ENCODE measurements at regions not wholly inside any gene's neighbourhood (a gene's known extent, or its start where the extent isn't known, plus 50 kb on each side); places are given as distances from the start of the nearest gene placed in this dataset.

- Histone ChIP-seq H3K27me3 (ENCODE audit: control insufficient read depth in 4 of 4, insufficient read depth in 4 of 4, low read length in 3 of 4) (no peaks in the 10 kb centered on the region), H3K9me3 (ENCODE audit: control insufficient read depth in 4 of 4, low read length in 3 of 4) (peaks cover 0 to 5% (median 0%) of the 10 kb centered on the region in 4 donors), H3K36me3 (ENCODE audit: control insufficient read depth in 4 of 4, insufficient read depth in 3 of 4, low read depth in 1 of 4, low read length in 3 of 4) (no peaks in the 10 kb centered on the region), H3K27ac (ENCODE audit: low read depth in 1 of 2, low read length in 2 of 2) (no peak overlapping the region), H3K4me3 (ENCODE audit: low read depth in 1 of 3, low read length in 3 of 3) (no peak overlapping the region), H3K4me1 (ENCODE audit: control insufficient read depth in 4 of 4, insufficient read depth in 4 of 4, low read length in 3 of 4) (no peaks in the 10 kb centered on the region), H3K9ac (ENCODE audit: low read depth in 1 of 2, low read length in 2 of 2) (no peak overlapping the region)
- no peak for TF ChIP-seq NR2F2 (IDR thresholded peaks at IDR 0.05)
- TF ChIP-seq FOXA1 (IDR thresholded peaks at IDR 0.05): no peak
- TF ChIP-seq ATF3 (IDR thresholded peaks at IDR 0.05): no peak
- DNase-seq (ENCODE audit: low spot score): no peak
- 83% methylated on average over 3 of the region's 3 CpGs for WGBS
Observed at GRCh38 chr1:29546496-29546895, 310.2 kb downstream of the PTPRU start.

GRCh38 chr1:29544406-29544805, 308.1 kb downstream of the PTPRU start:
- Histone ChIP-seq H3K4me3 (ENCODE audit: low read depth in 1 of 3, low read length in 3 of 3) (no peak overlapping the region), H3K9me3 (ENCODE audit: control insufficient read depth in 4 of 4, low read length in 3 of 4) (peaks cover 0 to 5% (median 0%) of the 10 kb centered on the region in 4 donors), H3K9ac (ENCODE audit: low read depth in 1 of 2, low read length in 2 of 2) (no peak overlapping the region), H3K4me1 (ENCODE audit: control insufficient read depth in 4 of 4, insufficient read depth in 4 of 4, low read length in 3 of 4) (no peaks in the 10 kb centered on the region), H3K36me3 (ENCODE audit: control insufficient read depth in 4 of 4, insufficient read depth in 3 of 4, low read depth in 1 of 4, low read length in 3 of 4) (no peaks in the 10 kb centered on the region), H3K27me3 (ENCODE audit: control insufficient read depth in 4 of 4, insufficient read depth in 4 of 4, low read length in 3 of 4) (no peaks in the 10 kb centered on the region), H3K27ac (ENCODE audit: low read depth in 1 of 2, low read length in 2 of 2) (no peak overlapping the region)
- 95% methylated on average over 1 of the region's 1 CpG for WGBS
- no peak for DNase-seq (ENCODE audit: low spot score)
- TF ChIP-seq NR2F2 (IDR thresholded peaks at IDR 0.05) (no peak), TAF1 (conservative IDR thresholded peaks at IDR 0.05) (no peak), REST (IDR thresholded peaks at IDR 0.05) (no peak), EGR1 (IDR thresholded peaks at IDR 0.05; ENCODE audit: low read depth in 2 of 2) (no peak), HNF4A (conservative IDR thresholded peaks at IDR 0.05) (no peak), JUND (IDR thresholded peaks at IDR 0.05) (no peak), ATF3 (IDR thresholded peaks at IDR 0.05) (no peak), HNF4G (IDR thresholded peaks at IDR 0.05) (no peak), CTCF (IDR thresholded peaks at IDR 0.05; ENCODE audit: low read depth, low read length, missing input control) (no peak), ZBTB33 (IDR thresholded peaks at IDR 0.05) (no peak), GABPA (IDR thresholded peaks at IDR 0.05 in 1 of 2, conservative IDR thresholded peaks at IDR 0.05 in 1 of 2) (no peak), RAD21 (IDR thresholded peaks at IDR 0.05) (no peak), FOXA1 (IDR thresholded peaks at IDR 0.05) (no peak), FOXA2 (IDR thresholded peaks at IDR 0.05) (no peak)
